Kidney epithelial cell (primary cell): ENCODE measurements at regions not wholly inside any gene's neighbourhood (a gene's known extent, or its start where the extent isn't known, plus 50 kb on each side); places are given as distances from the start of the nearest gene placed in this dataset.

ENCODE experiments used
- DNase-seq: peaks from one replicate; pipeline ENCODE4 v3.0.0-alpha.2; 2010; ENCODE audit warnings: low read depth
- H3K27me3 ChIP-seq: 2 replicates; pipeline ENCODE4 v1.6.0; 2011; ENCODE audit warnings: low read length; ENCODE audit not compliant: control insufficient read depth, insufficient read depth
- H3K36me3 ChIP-seq: 2 replicates; pipeline ENCODE4 v1.5.1; 2011; ENCODE audit warnings: low read length; ENCODE audit not compliant: control insufficient read depth, insufficient read depth
- H3K4me3 ChIP-seq: 2 replicates; pipeline ENCODE4 v1.5.1; 2011; ENCODE audit warnings: low read depth, mild to moderate bottlenecking, control low read depth, low read length
- CTCF ChIP-seq: IDR thresholded peaks from 2 replicates; pipeline ENCODE4 v1.5.1; 2011; ENCODE audit warnings: mild to moderate bottlenecking, moderate library complexity, low read length, control low read depth, inconsistent platforms; ENCODE audit not compliant: insufficient read depth, poor library complexity, severe bottlenecking

DNA sequence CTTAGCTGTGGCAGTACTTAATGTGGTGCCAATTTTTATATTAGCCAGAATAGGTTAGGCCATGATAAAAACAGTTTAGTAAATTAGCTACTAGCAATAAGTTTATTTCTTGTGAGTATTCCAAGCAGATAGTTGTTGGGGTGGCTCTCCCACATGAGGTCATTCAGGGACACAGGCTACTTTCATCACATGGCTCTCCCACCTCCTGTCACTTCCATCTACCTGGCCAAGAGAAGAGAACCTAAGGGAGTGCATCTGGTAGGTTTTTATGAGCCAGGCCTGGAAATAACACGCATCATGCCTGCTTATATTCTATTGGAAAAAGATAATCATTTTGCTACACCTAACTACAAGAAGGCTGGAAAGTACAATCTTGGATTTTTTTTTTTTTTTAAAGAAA is 161.4 kb upstream of the CCNH start:
- TF ChIP-seq CTCF, result no peak
- DNase-seq, result no peak
- Histone ChIP-seq H3K36me3 (no peaks in the 10 kb centered on the region), H3K4me3 (no peak overlapping the region), H3K27me3 (no peaks in the 10 kb centered on the region)

DNA sequence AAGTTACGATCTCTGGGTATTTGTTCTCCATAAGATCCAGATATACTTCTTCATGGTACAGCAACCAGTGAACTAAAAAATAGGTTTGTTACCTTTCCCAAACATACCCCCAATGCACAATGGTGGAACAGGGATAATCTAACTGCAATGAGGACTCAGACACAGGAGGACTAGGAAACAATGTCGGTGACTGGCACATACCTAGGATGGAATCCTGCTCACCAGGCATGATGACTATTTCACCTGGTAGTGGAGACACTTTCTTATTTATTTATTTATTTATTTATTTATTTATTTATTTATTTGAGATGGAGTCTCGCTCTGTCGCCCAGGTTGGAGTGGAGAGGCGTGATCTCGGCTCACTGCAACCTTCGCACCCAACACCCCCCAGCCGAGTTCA is 159.9 kb upstream of the CCNH start:
- TF ChIP-seq CTCF, result no peak
- DNase-seq, result no peak
- Histone ChIP-seq H3K36me3 (no peaks in the 10 kb centered on the region), H3K27me3 (no peaks in the 10 kb centered on the region), H3K4me3 (no peak overlapping the region)

DNA sequence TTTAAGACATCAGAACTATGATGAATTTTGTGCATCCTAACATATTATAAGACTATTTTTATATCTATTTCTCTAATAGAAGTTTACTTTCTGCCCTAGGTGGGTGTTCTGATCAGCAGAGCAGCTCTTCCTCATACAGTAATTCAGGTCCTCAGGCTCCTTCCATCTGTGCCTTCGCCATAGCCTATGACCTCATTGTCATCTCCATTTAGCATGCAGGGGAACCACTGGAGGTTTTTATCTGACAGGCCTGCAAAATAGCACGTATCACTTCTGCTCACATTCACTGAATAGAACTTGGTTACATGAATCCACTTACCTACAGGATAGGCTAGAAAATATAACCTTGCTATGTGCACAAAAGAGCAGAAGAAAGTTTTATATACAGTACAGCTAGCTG is 159.4 kb upstream of the CCNH start:
- TF ChIP-seq CTCF, result no peak
- H3K36me3 ChIP-seq, result no peaks in the 10 kb centered on the region

DNA sequence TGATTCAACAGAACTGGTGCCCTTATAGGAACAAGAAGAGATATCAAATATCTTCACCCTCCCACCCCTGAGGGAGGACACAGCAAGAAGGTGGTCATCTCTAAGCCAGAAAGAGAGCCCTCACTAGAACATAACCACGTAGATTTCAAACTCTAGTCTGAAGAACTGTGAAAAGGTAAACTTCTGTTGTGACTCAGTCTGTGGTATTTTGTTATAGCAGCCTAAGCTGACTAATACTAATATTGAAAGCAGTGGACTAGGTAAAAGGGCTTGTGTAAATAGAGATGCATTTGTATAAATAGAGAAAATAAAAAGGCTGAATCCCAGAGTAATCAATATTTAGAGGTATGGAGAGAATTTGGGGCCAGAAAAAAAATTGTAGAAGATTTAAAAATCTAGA is 157.6 kb upstream of the CCNH start:
- no peak for TF ChIP-seq CTCF

More for the DNA sequence above, 159.4 kb upstream of the CCNH start:
- Histone ChIP-seq H3K4me3 (no peak overlapping the region), H3K27me3 (no peaks in the 10 kb centered on the region)
- no peak for DNase-seq

GRCh38 chr5:87562068-87562467 is 149.3 kb upstream of the CCNH start:
- Histone ChIP-seq H3K27me3 (no peaks in the 10 kb centered on the region), H3K4me3 (no peak overlapping the region), H3K36me3 (no peaks in the 10 kb centered on the region)
- DNase-seq, result no peak
- TF ChIP-seq CTCF, result no peak

More for the DNA sequence above, 157.6 kb upstream of the CCNH start:
- DNase-seq, result no peak
- no peaks in the 10 kb centered on the region for H3K36me3 ChIP-seq
- H3K27me3 ChIP-seq, result no peaks in the 10 kb centered on the region
- H3K4me3 ChIP-seq, result no peak overlapping the region

GRCh38 chr5:87560528-87560927 is 147.8 kb upstream of the CCNH start:
- no peak for DNase-seq
- H3K27me3 ChIP-seq, result no peaks in the 10 kb centered on the region
- TF ChIP-seq CTCF, result no peak

More at GRCh38 chr5:87560528-87560927, 147.8 kb upstream of the CCNH start:
- Histone ChIP-seq H3K4me3 (no peak overlapping the region), H3K36me3 (no peaks in the 10 kb centered on the region)
